AG10803 (cell line): ENCODE measurements at regions not wholly inside any gene's neighbourhood (a gene's known extent, or its start where the extent isn't known, plus 50 kb on each side); places are given as distances from the start of the nearest gene placed in this dataset.

Experiments
- DNase-seq: peaks from one replicate; pipeline ENCODE4 v3.0.0; 2010; ENCODE audit warnings: low read depth
- H3K4me3 ChIP-seq: 2 replicates; pipeline ENCODE4 v1.5.1; 2011; ENCODE audit warnings: mild to moderate bottlenecking, low read length, control low read depth
- CTCF ChIP-seq: conservative IDR thresholded peaks from 2 replicates; pipeline ENCODE4 v1.5.1; 2011; ENCODE audit warnings: mild to moderate bottlenecking, low read length, control low read depth, inconsistent platforms

DNA sequence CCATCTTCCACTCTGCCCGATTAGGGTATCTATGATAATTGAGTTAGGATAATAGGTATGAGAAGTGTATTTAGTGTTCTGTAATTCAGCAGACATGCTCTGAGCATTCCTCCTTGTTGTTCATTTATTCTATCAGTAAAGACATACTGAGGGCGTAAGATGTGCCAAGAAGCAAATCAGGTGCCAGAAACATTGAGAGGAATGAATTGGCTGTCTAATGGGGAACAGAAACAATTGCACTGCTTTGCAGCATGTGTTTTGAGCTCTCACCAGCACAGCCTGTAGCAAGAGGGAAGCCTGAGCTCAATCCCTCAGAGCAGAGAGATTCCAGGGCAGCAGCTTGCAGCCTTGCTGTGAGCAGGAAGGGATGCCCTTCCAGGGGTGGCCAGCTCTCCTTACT is 589.3 kb downstream of the BCL11B start:
- no peak overlapping the region for H3K4me3 ChIP-seq
- no peak for DNase-seq
- TF ChIP-seq CTCF: no peak

- no peak overlapping the region for H3K4me3 ChIP-seq
- TF ChIP-seq CTCF: no peak
- no peak for DNase-seq
Measured at GRCh38 chr14:98684468-98684867, 587.5 kb downstream of the BCL11B start.

DNA sequence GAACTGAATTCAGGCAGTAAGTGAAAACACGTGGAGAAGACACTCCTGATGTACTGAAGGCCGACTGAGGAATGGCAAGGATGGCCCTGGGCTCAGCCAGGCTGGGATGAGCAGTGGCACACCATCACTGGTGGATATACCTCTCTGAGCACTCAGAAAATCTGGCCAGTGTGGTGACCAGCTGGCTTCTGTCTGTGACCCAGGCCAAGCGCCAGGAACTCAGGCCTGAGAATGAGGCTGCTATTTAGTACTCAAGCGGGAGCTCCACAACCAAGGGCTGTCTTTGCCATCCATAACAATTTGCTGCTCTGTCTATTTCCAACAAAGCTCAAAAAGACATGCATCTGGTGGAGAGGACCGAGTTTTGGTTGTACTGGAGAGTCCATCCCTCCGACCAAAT is 586.3 kb downstream of the BCL11B start:
- no peak for TF ChIP-seq CTCF
- H3K4me3 ChIP-seq: no peak overlapping the region
- no peak for DNase-seq

DNA sequence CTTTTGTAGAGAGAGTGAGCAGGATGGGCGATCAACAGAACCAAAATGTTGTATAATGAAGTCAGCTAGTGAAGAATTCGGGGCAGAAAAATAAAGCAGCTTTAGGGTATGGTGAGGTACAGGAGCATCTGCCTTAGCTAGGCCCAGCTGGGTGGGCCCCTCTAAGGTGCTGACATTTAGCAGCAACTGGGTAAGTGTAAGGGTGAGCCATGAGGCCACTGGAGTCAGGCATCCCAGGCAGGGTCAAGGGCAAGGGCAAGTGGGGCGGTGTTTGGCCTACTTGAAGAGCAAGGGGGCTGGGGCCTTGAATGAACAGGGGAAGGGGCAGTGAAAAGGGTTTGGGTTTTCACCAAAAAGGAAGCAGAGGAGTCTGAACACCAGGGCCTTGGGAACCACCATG is 583.6 kb downstream of the BCL11B start:
- TF ChIP-seq CTCF: no peak
- no peak overlapping the region for H3K4me3 ChIP-seq
- no peak for DNase-seq

DNA sequence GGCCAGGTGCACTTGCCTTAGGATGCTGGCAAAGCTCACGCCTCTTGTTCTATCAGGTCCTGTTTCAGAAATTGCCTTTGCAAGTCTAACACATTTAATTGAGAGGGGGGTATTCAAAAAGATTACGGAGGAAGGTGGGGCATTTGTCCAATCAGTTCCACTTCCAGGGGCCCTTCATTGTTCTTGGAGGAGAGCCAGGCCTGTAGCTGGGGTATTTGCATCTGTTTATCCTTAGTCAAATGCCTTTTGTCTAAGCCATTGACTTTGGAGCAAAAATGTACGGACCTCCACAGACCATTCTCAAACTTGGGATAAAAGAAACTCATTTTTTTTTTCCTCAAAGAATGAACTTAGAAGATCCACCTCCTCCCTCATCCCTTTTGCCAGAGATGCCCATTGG is 582.0 kb downstream of the BCL11B start:
- TF ChIP-seq CTCF: no peak
- DNase-seq: no peak
- H3K4me3 ChIP-seq: no peak overlapping the region

DNA sequence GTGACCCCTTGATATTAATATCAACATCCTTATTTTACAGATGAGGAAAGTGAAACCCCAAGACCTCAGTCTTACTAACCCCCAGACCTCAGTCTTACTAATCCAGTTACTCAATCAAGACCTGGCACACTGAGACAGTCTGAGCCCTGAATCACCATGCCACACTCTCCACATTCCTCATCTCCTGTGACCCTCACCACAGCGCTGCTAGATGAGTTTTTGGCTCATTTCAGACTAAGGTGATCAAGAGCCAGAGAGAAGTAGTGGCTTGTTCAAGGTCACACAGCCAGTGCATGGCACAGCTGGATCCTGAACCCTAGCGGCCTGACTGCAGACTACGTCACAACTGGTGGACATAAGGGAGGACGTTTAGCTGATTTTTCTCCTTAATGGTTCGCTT is 579.2 kb downstream of the BCL11B start:
- DNase-seq: no peak
- no peak overlapping the region for H3K4me3 ChIP-seq
- TF ChIP-seq CTCF: no peak

DNA sequence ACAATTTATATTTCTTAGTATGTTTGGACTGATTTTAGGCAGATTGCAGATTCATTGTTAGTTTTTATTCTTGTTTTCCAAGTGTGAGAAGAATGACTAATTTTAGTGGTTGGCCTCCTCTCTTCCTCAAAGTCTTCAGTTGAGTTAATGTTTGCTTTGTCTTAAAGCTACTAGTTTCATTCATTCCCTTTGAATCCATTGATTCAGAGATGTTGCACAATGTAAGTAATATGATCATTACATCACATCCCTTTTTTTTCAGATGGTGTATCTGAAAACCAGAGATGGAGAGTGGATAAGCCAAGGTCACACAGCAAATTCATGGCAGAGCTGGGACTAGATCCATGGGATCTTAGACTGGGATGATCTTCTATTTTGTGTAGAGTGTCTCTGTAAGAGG is 577.5 kb downstream of the BCL11B start:
- TF ChIP-seq CTCF: no peak
- no peak for DNase-seq

More for the DNA sequence above, 577.5 kb downstream of the BCL11B start:
- H3K4me3 ChIP-seq: no peak overlapping the region
